SK-N-SH treated with all-trans-retinoic acid at 6 μM for 48 hours (cell line): ENCODE measurements at regions not wholly inside any gene's neighbourhood (a gene's known extent, or its start where the extent isn't known, plus 50 kb on each side); places are given as distances from the start of the nearest gene placed in this dataset.

ENCODE experiments used
- ATAC-seq: fragments of 200-7000 bp; cut with Tn5 transposase; 3 replicates; pipeline ENCODE4 v1.9.1; 2020; ENCODE audit warnings: mild to moderate bottlenecking, moderate library complexity
- ARNTL ChIP-seq: fragments of 450-650 bp; formaldehyde crosslinking; IDR thresholded peaks from 2 replicates; pipeline ENCODE4 v1.5.0; 2020; ENCODE audit warnings: low read depth, mild to moderate bottlenecking, moderate library complexity, borderline replicate concordance
- CREB5 ChIP-seq: fragments of 250-450 bp; sonication (Bioruptor Pico); IDR thresholded peaks from 2 replicates; pipeline ENCODE4 v1.5.1; 2020; ENCODE audit warnings: low read depth, mild to moderate bottlenecking, moderate library complexity
- CSDC2 ChIP-seq: fragments of 250-450 bp; sonication (Bioruptor Pico); IDR thresholded peaks from 2 replicates; pipeline ENCODE4 v1.5.0; 2020; ENCODE audit warnings: mild to moderate bottlenecking, moderate library complexity
- ESRRG ChIP-seq: fragments of 250-450 bp; sonication (Bioruptor Pico); IDR thresholded peaks from 2 replicates; pipeline ENCODE4 v1.6.1; 2021; ENCODE audit warnings: mild to moderate bottlenecking
- GLIS3 ChIP-seq: fragments of 250-450 bp; sonication (Bioruptor Pico); IDR thresholded peaks from 2 replicates; pipeline ENCODE4 v1.5.0; 2020; ENCODE audit warnings: mild to moderate bottlenecking, moderate library complexity
- ISL1 ChIP-seq: fragments of 250-450 bp; sonication (Bioruptor Pico); IDR thresholded peaks from 2 replicates; pipeline ENCODE4 v2.1.2; 2022; ENCODE audit warnings: mild to moderate bottlenecking, moderate library complexity
- OSR1 ChIP-seq: fragments of 250-450 bp; sonication (Bioruptor Pico); IDR thresholded peaks from 2 replicates; pipeline ENCODE4 v1.8.0; 2022; ENCODE audit warnings: moderate library complexity, mild to moderate bottlenecking, inconsistent platforms
- POU6F1 ChIP-seq: fragments of 250-450 bp; sonication (Bioruptor Pico); IDR thresholded peaks from 2 replicates; pipeline ENCODE4 v1.8.0; 2021; ENCODE audit warnings: low read depth, mild to moderate bottlenecking, moderate library complexity, borderline replicate concordance
- PPARA ChIP-seq: fragments of 250-450 bp; sonication (Bioruptor Pico); IDR thresholded peaks from 2 replicates; pipeline ENCODE4 v1.5.0; 2020; ENCODE audit warnings: mild to moderate bottlenecking, borderline replicate concordance
- RARB ChIP-seq: fragments of 250-450 bp; sonication (Bioruptor Pico); IDR thresholded peaks from 2 replicates; pipeline ENCODE4 v1.8.0; 2021; ENCODE audit warnings: mild to moderate bottlenecking, moderate library complexity
- SNAI2 ChIP-seq: fragments of 250-450 bp; sonication (Bioruptor Pico); IDR thresholded peaks from 2 replicates; pipeline ENCODE4 v1.5.0; 2020; ENCODE audit warnings: mild to moderate bottlenecking, moderate library complexity
- TCF4 ChIP-seq: fragments of 250-450 bp; sonication (Bioruptor Pico); IDR thresholded peaks from 2 replicates; pipeline ENCODE4 v1.8.0; 2021; ENCODE audit warnings: mild to moderate bottlenecking, moderate library complexity, borderline replicate concordance
- TOX ChIP-seq: fragments of 250-450 bp; sonication (Bioruptor Pico); IDR thresholded peaks from 2 replicates; pipeline ENCODE4 v1.8.0; 2021; ENCODE audit warnings: mild to moderate bottlenecking, moderate library complexity, borderline replicate concordance
- ZC3H10 ChIP-seq: fragments of 250-450 bp; sonication (Bioruptor Pico); IDR thresholded peaks from 2 replicates; pipeline ENCODE4 v1.5.1; 2021; ENCODE audit warnings: mild to moderate bottlenecking, moderate library complexity
- ZFP3 ChIP-seq: fragments of 250-450 bp; sonication (Bioruptor Pico); IDR thresholded peaks from 2 replicates; pipeline ENCODE4 v1.5.0; 2020; ENCODE audit warnings: mild to moderate bottlenecking, moderate library complexity
- ZFP30 ChIP-seq: fragments of 450-650 bp; formaldehyde crosslinking; IDR thresholded peaks from 2 replicates; pipeline ENCODE4 v1.5.0; 2022; ENCODE audit warnings: mild to moderate bottlenecking, moderate library complexity
- ZNF70 ChIP-seq: fragments of 450-650 bp; formaldehyde crosslinking; IDR thresholded peaks from 2 replicates; pipeline ENCODE4 v1.5.0; 2020; ENCODE audit warnings: mild to moderate bottlenecking, moderate library complexity
- ZNF8 ChIP-seq: fragments of 450-650 bp; formaldehyde crosslinking; IDR thresholded peaks from 2 replicates; pipeline ENCODE4 v1.5.0; 2020; ENCODE audit warnings: mild to moderate bottlenecking, moderate library complexity
- TF ChIP-seq, protein P1 (sequence below): fragments of 250-450 bp; sonication (Bioruptor Pico); IDR thresholded peaks from 2 replicates; pipeline ENCODE4 v1.5.1; 2021; ENCODE audit warnings: mild to moderate bottlenecking, moderate library complexity
- TF ChIP-seq, protein P2 (sequence below): fragments of 250-450 bp; sonication (Bioruptor Pico); IDR thresholded peaks from 2 replicates; pipeline ENCODE4 v1.5.0; 2020; ENCODE audit warnings: mild to moderate bottlenecking, moderate library complexity

DNA sequence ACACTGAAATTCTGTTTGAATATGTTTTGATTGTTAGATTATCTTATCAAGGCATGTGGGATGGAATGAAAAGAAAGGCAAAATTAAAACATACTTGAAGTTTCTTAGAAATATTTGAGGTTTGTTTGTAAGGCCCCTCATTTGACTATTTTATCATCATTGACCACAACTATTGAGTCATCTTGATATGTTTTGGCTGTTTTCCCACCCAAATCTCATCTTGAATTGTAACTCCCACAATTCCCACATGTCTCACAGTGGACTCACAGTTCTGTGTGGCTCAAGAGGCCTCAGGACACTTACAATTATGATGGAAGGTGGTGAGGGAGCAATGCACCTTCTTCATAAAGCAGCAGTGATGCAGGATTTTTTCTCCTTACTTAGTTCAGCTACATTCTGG, 917.1 kb downstream of the PLOD2 start (continued):
- TF ChIP-seq, protein P1, sequence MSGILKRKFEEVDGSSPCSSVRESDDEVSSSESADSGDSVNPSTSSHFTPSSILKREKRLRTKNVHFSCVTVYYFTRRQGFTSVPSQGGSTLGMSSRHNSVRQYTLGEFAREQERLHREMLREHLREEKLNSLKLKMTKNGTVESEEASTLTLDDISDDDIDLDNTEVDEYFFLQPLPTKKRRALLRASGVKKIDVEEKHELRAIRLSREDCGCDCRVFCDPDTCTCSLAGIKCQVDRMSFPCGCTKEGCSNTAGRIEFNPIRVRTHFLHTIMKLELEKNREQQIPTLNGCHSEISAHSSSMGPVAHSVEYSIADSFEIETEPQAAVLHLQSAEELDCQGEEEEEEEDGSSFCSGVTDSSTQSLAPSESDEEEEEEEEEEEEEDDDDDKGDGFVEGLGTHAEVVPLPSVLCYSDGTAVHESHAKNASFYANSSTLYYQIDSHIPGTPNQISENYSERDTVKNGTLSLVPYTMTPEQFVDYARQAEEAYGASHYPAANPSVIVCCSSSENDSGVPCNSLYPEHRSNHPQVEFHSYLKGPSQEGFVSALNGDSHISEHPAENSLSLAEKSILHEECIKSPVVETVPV: no peak
- no peak for TF ChIP-seq PPARA (CRISPR knock-in tag)
- TF ChIP-seq, protein P2, sequence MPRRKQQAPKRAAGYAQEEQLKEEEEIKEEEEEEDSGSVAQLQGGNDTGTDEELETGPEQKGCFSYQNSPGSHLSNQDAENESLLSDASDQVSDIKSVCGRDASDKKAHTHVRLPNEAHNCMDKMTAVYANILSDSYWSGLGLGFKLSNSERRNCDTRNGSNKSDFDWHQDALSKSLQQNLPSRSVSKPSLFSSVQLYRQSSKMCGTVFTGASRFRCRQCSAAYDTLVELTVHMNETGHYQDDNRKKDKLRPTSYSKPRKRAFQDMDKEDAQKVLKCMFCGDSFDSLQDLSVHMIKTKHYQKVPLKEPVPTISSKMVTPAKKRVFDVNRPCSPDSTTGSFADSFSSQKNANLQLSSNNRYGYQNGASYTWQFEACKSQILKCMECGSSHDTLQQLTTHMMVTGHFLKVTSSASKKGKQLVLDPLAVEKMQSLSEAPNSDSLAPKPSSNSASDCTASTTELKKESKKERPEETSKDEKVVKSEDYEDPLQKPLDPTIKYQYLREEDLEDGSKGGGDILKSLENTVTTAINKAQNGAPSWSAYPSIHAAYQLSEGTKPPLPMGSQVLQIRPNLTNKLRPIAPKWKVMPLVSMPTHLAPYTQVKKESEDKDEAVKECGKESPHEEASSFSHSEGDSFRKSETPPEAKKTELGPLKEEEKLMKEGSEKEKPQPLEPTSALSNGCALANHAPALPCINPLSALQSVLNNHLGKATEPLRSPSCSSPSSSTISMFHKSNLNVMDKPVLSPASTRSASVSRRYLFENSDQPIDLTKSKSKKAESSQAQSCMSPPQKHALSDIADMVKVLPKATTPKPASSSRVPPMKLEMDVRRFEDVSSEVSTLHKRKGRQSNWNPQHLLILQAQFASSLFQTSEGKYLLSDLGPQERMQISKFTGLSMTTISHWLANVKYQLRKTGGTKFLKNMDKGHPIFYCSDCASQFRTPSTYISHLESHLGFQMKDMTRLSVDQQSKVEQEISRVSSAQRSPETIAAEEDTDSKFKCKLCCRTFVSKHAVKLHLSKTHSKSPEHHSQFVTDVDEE: no peak

GRCh38 chr3:145244327-145244726, 916.7 kb downstream of the PLOD2 start:
- TF ChIP-seq ESRRG (no peak), CREB5 (CRISPR knock-in tag) (no peak), OSR1 (CRISPR knock-in tag) (no peak), ZFP3 (no peak), SNAI2 (no peak), RARB (no peak)

GRCh38 chr3:145246291-145246690, 914.7 kb downstream of the PLOD2 start:
- ATAC-seq: no peak
- no peak for TF ChIP-seq ESRRG
- TF ChIP-seq ZFP3: no peak
- no peak for TF ChIP-seq SNAI2
- TF ChIP-seq, all 23 proteins: peak for 0

More at GRCh38 chr3:145244327-145244726, 916.7 kb downstream of the PLOD2 start:
- ATAC-seq: no peak

- no peak for ATAC-seq
- TF ChIP-seq TOX (CRISPR knock-in tag) (no peak), ZNF70 (CRISPR knock-in tag) (no peak), ISL1 (no peak), GLIS3 (CRISPR knock-in tag) (no peak), ARNTL (CRISPR knock-in tag) (no peak), PPARA (CRISPR knock-in tag) (no peak), ZFP30 (CRISPR knock-in tag) (no peak), RARB (no peak), OSR1 (CRISPR knock-in tag) (no peak), ESRRG (no peak), ZNF8 (CRISPR knock-in tag) (no peak), POU6F1 (CRISPR knock-in tag) (no peak), ZC3H10 (CRISPR knock-in tag) (no peak), CSDC2 (CRISPR knock-in tag) (no peak), SNAI2 (no peak), TCF4 (CRISPR knock-in tag) (no peak), ZFP3 (no peak)
- TF ChIP-seq, protein P2: no peak
Observed at GRCh38 chr3:145248928-145249327, 912.1 kb downstream of the PLOD2 start.
